ENCODE measurements at regions not wholly inside any gene's neighbourhood (a gene's known extent, or its start where the extent isn't known, plus 50 kb on each side); places are given as distances from the start of the nearest gene placed in this dataset.
"Not testable (repeated sequence)": the region's sequence is repeated elsewhere in the genome, so short reads cannot be mapped to it uniquely, and the experiment has no call there.

GRCh38 chr4:106869551-106869950, 166.6 kb downstream of the DKK2 start:
- no peak for DNase-seq

DNA sequence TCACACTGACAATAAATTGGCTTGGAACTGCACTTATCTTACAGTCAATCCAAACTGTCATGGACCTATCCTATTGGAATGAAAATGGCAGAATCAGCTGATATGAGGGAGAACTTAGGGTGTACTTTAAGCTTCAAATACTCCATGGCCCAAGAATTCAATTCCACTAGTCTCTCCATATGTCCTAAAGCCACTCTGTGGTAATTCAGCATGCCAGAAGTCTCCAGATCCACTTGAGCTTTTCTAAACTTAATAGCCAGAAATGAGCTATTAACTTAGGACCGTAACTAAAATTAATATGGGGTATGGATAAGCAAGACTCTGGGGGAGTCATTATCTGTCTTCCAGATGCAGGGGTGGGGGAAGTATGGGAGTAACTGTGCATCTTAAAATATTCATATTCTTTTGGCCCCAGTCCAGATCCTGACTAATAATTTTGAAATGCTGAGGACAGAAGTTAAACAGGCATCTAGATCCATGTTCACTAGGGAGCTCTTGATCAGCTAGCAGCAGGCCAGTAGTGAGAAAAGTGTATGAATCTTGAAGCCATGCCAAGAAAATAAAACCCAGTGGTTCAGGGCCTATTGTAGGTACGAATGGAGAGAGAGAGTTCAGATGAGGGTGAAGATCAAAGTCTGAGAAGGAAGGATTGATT, 167.6 kb downstream of the DKK2 start:
- peak; percentile 18 for DNase-seq

GRCh38 chr4:106864231-106864630, 171.9 kb downstream of the DKK2 start:
- DNase-seq: no peak

- DNase-seq: no peak
These were observed 181.4 kb downstream of the DKK2 start for GRCh38 chr4:106854569-106855351.

GRCh38 chr4:106852426-106852825, 183.7 kb downstream of the DKK2 start:
- DNase-seq: no peak

DNA sequence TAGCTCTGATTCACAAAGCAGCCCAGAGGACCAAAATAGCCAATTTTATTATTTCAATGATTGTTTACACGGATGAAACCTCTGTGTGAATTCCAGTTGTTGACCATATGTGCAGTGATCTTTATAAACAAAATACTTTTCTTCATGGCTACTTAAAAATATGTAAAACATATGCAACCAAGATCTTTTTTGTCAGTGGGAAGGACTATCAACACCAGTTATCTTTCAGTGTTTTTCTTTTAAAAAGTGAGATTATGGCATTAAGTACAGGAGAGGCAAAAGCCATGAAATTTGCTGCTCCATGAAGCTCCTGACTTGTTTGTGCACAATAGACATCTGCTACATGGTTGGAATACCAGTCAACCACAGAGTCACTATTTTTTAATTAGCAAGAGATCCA, 184.4 kb downstream of the DKK2 start:
- no peak for DNase-seq

- DNase-seq: no peak
These were observed 185.4 kb downstream of the DKK2 start for GRCh38 chr4:106850691-106851090.

- peak; percentile 34 for DNase-seq
These were observed 200.2 kb downstream of the DKK2 start for GRCh38 chr4:106835919-106836318.

GRCh38 chr4:106830879-106831278, 205.2 kb downstream of the DKK2 start:
- no peak for DNase-seq

- DNase-seq: no peak
These were observed 217.3 kb downstream of the DKK2 start for GRCh38 chr4:106818764-106819163.

- no peak for DNase-seq
These were observed 219.6 kb downstream of the DKK2 start for GRCh38 chr4:106816496-106816895.

DNA sequence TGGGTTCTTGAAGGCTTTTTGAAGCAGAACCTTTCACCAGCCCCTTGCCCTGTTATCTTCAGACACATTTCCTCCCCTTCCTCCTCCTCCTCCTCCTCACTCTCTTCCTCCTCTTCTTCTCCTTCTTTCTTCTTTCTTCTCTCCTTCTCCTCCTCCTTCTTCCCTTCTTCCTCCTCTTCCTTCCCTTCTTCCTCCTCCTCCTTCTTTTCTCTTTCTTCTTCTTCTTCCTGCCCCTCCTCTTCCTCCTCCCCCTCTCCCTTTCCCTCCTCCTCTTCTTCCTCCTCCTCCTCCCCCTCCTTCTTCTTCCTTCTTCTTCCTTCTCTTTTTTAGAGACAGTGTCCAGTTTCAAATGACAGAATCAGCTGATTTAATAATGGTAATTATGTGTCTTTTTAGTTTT, 226.0 kb downstream of the DKK2 start:
- no peak for DNase-seq

DNA sequence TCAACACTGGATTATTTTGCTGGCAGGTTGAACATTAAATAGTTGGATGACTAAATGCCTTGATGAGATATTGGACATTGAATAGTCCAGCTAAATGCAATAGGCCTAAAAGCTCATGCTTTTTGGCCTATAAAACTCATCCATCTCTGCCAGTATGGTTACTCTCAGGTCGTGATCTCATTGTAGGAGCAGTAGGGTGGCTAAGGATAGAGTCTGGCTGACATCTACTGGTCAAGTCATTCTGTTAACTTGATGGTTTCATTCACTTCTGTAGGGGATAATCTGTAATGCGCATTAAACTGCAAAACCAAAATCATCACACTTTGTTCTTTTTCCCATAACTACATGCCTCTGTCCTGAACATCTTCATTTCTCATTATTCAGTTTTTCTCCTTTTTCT, 227.0 kb downstream of the DKK2 start:
- no peak for DNase-seq

DNA sequence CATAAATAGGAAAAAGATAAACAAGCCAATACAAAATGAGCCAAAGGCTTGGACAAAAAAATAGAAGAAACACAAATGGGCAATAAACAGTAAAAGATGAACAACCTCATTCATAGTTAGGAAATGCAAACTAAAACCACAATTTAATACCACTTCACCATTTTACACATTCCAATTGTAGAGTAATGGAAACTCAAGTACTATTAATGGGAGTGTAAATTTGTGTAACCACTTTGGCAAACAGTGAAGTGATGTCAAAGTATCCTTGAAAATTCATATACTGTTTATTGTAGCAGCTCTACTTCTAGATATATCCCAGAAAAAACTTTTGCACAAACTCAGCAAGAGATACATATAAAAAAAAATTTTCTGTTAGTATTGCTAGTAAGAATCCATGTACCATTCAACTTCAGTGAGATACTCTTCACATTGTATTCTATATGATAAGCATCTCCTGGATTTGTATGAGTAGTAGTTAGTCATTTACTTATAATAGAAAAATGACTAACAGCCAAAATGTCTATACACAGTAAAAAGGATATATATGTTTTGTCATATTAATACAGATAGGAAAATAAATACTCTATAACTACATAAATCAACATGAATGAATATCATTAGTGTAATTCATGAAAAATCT, 229.8 kb downstream of the DKK2 start:
- no peak for DNase-seq

- DNase-seq: no peak
These were observed 233.0 kb downstream of the DKK2 start for GRCh38 chr4:106803083-106803482.

DNA sequence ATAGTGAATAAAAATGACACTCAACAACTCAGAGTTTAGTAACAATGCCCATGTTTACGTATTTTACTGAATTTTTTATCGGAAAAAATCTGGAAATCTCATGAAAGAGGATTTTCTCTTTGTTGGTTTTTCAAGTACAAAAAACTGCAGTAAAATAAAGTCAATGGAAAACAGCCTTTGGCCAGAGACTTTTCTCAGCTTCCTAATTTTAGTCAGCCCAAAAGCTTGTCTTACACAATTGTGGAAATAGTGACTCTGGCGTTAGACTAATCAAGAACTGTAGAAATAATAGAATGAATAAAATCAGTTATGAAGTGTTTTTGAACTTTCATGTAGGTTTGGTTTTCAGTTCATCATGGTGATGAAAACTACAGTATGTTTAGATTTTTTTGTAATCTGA, 234.7 kb downstream of the DKK2 start:
- DNase-seq: peak; percentile 42

DNA sequence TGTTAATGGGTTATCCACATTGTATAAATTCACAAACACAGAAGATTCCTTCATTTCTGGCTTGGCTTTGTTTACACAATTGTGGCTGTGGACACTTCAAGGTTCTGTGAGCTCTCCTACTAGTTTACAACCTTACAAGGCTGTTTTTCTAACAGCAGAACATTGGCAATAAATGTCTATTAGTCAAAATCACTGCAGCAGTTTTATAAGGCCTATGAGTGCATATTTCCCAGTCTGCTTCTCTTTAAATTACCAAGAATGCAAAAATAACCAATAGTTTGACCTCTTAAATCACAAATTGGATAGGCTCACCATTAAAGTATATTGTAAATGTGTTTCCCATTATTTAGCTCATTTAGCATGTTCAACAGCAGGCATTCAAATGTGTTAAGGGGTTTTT, 239.2 kb downstream of the DKK2 start:
- DNase-seq: no peak

GRCh38 chr4:106795326-106795725, 240.8 kb downstream of the DKK2 start:
- DNase-seq: no peak

GRCh38 chr4:106793933-106794332, 242.2 kb downstream of the DKK2 start:
- DNase-seq: no peak

DNA sequence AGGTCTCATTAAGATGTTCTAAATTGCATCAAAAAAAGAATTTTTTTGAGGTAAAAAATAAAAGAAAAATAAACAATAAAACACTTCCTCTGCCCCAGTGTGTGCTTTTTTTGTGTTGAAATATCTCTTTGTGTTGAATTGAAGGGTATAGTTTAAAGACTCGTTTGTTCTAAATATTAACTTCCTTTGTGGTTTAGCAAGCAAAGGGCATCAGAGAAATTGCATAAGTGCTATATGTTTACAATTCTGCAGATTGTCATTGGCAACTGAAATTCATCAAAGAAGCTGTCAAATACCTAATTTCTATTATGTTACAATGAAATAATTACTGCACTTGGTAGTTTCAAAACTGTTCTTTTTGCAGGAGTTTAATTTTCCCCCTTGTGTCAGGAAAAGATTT, 260.5 kb downstream of the DKK2 start:
- no peak for DNase-seq

DNA sequence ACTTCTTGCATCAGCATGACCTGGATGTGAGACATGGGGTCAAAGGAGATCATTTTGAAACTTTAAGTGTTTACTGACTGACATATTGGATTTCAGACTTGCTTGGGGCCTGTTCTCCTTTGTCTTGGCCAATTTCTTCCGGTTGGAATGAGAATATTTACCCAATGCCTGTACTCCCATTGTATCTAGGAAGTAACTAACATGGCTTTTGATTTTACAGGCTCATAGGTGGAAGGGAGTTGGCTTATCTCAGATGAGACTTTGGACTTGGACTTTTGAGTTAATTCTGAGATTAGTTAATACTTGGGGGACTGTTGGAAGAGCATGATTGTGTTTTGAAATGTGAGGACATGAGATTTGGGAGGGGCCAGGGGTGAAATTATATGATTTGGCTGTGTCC, 262.1 kb downstream of the DKK2 start:
- DNase-seq: not testable (repeated sequence)

- DNase-seq: no peak
These were observed 262.8 kb downstream of the DKK2 start for GRCh38 chr4:106773076-106773905.

Data from muscle of arm (tissue), 1 donor.